PC-9 (cell line): ENCODE measurements at regions not wholly inside any gene's neighbourhood (a gene's known extent, or its start where the extent isn't known, plus 50 kb on each side); places are given as distances from the start of the nearest gene placed in this dataset.

Experiments used
- EZH2 ChIP-seq: fragments of 200-600 bp; sonication (generic); IDR thresholded peaks from 2 replicates; pipeline ENCODE4 v1.8.0; 2017; ENCODE audit warnings: antibody characterized with exemption, low read depth
- TF ChIP-seq, protein P1 (sequence below): fragments of 200-600 bp; sonication (generic); conservative IDR thresholded peaks from 2 replicates; pipeline ENCODE4 v1.6.1; 2017; ENCODE audit warnings: mixed run types, antibody characterized with exemption, mild to moderate bottlenecking, moderate library complexity

DNA sequence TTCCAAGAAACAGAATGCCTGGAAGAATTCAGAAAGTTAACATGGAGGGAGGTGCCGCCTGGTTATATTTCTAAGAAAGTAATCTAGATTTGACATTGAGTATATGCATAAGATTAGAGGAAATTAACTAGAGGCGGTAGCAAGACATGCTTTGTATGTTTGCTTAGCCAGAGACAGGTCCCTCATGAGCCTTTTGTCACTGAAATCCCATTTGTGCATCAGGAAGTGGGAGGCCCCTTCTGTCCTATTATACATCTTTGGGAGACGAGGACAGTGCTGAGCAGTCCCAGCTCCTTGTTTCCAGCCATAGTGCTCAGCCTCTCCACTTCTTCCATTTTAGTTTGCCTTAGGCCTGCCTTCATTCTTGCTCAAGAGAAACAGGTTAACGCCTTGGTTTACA lies 115.4 kb upstream of the LHCGR start:
- TF ChIP-seq, protein P1, sequence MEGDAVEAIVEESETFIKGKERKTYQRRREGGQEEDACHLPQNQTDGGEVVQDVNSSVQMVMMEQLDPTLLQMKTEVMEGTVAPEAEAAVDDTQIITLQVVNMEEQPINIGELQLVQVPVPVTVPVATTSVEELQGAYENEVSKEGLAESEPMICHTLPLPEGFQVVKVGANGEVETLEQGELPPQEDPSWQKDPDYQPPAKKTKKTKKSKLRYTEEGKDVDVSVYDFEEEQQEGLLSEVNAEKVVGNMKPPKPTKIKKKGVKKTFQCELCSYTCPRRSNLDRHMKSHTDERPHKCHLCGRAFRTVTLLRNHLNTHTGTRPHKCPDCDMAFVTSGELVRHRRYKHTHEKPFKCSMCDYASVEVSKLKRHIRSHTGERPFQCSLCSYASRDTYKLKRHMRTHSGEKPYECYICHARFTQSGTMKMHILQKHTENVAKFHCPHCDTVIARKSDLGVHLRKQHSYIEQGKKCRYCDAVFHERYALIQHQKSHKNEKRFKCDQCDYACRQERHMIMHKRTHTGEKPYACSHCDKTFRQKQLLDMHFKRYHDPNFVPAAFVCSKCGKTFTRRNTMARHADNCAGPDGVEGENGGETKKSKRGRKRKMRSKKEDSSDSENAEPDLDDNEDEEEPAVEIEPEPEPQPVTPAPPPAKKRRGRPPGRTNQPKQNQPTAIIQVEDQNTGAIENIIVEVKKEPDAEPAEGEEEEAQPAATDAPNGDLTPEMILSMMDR: no peak
- no peak for TF ChIP-seq EZH2
